Endothelial cell of umbilical vein (primary cell): ENCODE measurements at regions not wholly inside any gene's neighbourhood (a gene's known extent, or its start where the extent isn't known, plus 50 kb on each side); places are given as distances from the start of the nearest gene placed in this dataset.

Experiments
- BruUV-seq: library from RNA; stranded (reverse); fragments of 400-500 nt; replicated peaks from 2 replicates; lab custom pipeline; 2021; lab: Mats Ljungman, UMichigan
- CTCF ChIA-PET: fragments of 300-600, 350-600 bp; sonication (Branson Sonifier 250); formaldehyde crosslinking; loops from one replicate; lab custom pipeline; 2021; ENCODE audit warnings: antibody characterized with exemption, inconsistent platforms; lab: Charles Lee
- POLR2A ChIA-PET: fragments of 300-600, 350-600 bp; sonication (Branson Sonifier 250); formaldehyde crosslinking; loops from one replicate; lab custom pipeline; 2021; ENCODE audit warnings: antibody characterized with exemption, inconsistent platforms; lab: Charles Lee
- DNase-seq: peaks from one replicate; pipeline ENCODE4 v3.0.0-alpha.2; 2011; ENCODE audit warnings: low read depth, low spot score
- FAIRE-seq: peaks from 2 replicates; lab custom pipeline; 2011; peaks lifted over from hg19 to GRCh38; lab: Jason Lieb, UNC
- H2AFZ ChIP-seq: 2 replicates; pipeline ENCODE4 v1.6.0; 2012; ENCODE audit warnings: low read depth, low read length, control low read depth, inconsistent platforms
- H3K27ac ChIP-seq: 2 replicates; pipeline ENCODE4 v1.5.1; 2011; ENCODE audit warnings: low read depth, mild to moderate bottlenecking, control low read depth, low read length, moderate library complexity; ENCODE audit not compliant: insufficient read depth
- H3K27me3 ChIP-seq, 2 experiments: 2 replicates each; pipeline versions ENCODE4 v1.6.0 to v1.6.1; 2011; ENCODE audit warnings: low read length in 2 of 2, mixed read lengths in 1 of 2; ENCODE audit not compliant: control insufficient read depth in 2 of 2, insufficient read depth in 2 of 2
- H3K36me3 ChIP-seq, 2 experiments: 2 replicates in 1 of 2; 3 replicates in 1 of 2; pipeline ENCODE4 v1.5.1; 2011; ENCODE audit warnings: low read length in 2 of 2, mild to moderate bottlenecking in 1 of 2, moderate library complexity in 1 of 2; ENCODE audit not compliant: control insufficient read depth in 2 of 2, insufficient read depth in 2 of 2; ENCODE audit errors: extremely low read depth in 1 of 2
- H3K4me1 ChIP-seq: 3 replicates; pipeline ENCODE4 v1.5.1; 2011; ENCODE audit warnings: mild to moderate bottlenecking, low read length; ENCODE audit not compliant: control insufficient read depth, insufficient read depth; ENCODE audit errors: extremely low read depth
- H3K4me2 ChIP-seq: 2 replicates; pipeline ENCODE4 v1.6.1; 2011; ENCODE audit warnings: low read length, control low read depth, mixed read lengths; ENCODE audit not compliant: insufficient read depth
- H3K4me3 ChIP-seq, 3 experiments: fragments of 200-600 bp in 1 of 3; sonication (generic), shearing (Covaris generic) in 1 of 3; replicated peaks in 1 of 3; 2 replicates each; pipeline ENCODE4 v1.5.1; 2011 to 2016; ENCODE audit warnings: control low read depth in 3 of 3, low read length in 3 of 3, mild to moderate bottlenecking in 2 of 3, inconsistent platforms in 1 of 3, low read depth in 1 of 3, moderate library complexity in 1 of 3; ENCODE audit not compliant: insufficient read depth in 1 of 3
- H3K79me2 ChIP-seq: 2 replicates; pipeline ENCODE4 v1.6.0; 2012; ENCODE audit warnings: low read length, inconsistent platforms; ENCODE audit not compliant: control insufficient read depth, insufficient read depth
- H3K9ac ChIP-seq: replicated peaks from 2 replicates; pipeline ENCODE3; 2011; ENCODE audit warnings: low read length, control low read depth; ENCODE audit not compliant: insufficient read depth; ENCODE audit errors: extremely low read depth
- H3K9me1 ChIP-seq: replicated peaks from 3 replicates; pipeline ENCODE4 v1.6.0; 2011; ENCODE audit warnings: mild to moderate bottlenecking, low read length; ENCODE audit not compliant: control insufficient read depth, insufficient read depth; ENCODE audit errors: extremely low read depth
- H3K9me3 ChIP-seq: replicated peaks from 2 replicates; pipeline ENCODE4 v1.5.1; 2012; ENCODE audit warnings: low read length, inconsistent platforms; ENCODE audit not compliant: control insufficient read depth, insufficient read depth
- H4K20me1 ChIP-seq: replicated peaks from 2 replicates; pipeline ENCODE3; 2011; ENCODE audit warnings: mild to moderate bottlenecking, low read length; ENCODE audit not compliant: control insufficient read depth, insufficient read depth; ENCODE audit errors: extremely low read depth
- CTCF ChIP-seq, 2 donors: IDR thresholded peaks; 1 replicate in 1 of 2; 2 replicates in 1 of 2; pipeline ENCODE4 v1.5.1; 2011; ENCODE audit warnings: low read length in 2 of 2, mild to moderate bottlenecking in 2 of 2, moderate library complexity in 2 of 2, control low read depth in 1 of 2, inconsistent platforms in 1 of 2, low read depth in 1 of 2; ENCODE audit not compliant: insufficient read depth in 1 of 2; ENCODE audit errors: extremely low read depth in 1 of 2
- EZH2 ChIP-seq: IDR thresholded peaks from 2 replicates; pipeline ENCODE4 v1.6.1; 2012; ENCODE audit warnings: borderline replicate concordance, low read depth, mild to moderate bottlenecking, moderate library complexity, low read length, inconsistent platforms; ENCODE audit not compliant: severe bottlenecking
- FOS ChIP-seq: IDR thresholded peaks from 2 replicates; pipeline ENCODE4 v1.6.1; 2011; ENCODE audit warnings: mild to moderate bottlenecking, low read length, moderate library complexity, borderline replicate concordance; ENCODE audit not compliant: insufficient read depth
- GATA2 ChIP-seq: IDR thresholded peaks from 2 replicates; pipeline ENCODE4 v1.7.0; 2011; ENCODE audit warnings: low read depth, mild to moderate bottlenecking, moderate library complexity, mixed read lengths, low read length; ENCODE audit not compliant: insufficient read length, insufficient read depth
- JUN ChIP-seq: IDR thresholded peaks from 2 replicates; pipeline ENCODE4 v1.6.1; 2011; ENCODE audit warnings: borderline replicate concordance, low read depth; ENCODE audit not compliant: insufficient read length, insufficient read depth
- MAX ChIP-seq: IDR thresholded peaks from 2 replicates; pipeline ENCODE4 v1.6.1; 2011; ENCODE audit not compliant: insufficient read depth, insufficient read length
- MYC ChIP-seq: IDR thresholded peaks from one replicate; pipeline ENCODE4 v1.6.1; 2011; ENCODE audit warnings: mild to moderate bottlenecking, low read depth, low read length
- POLR2A ChIP-seq: IDR thresholded peaks from 2 replicates; pipeline ENCODE4 v1.6.1; 2012; ENCODE audit warnings: low read depth, mild to moderate bottlenecking, control low read depth, low read length
- POLR2AphosphoS5 ChIP-seq: IDR thresholded peaks from 2 replicates; pipeline ENCODE4 v1.6.1; 2012; ENCODE audit warnings: low read depth, mild to moderate bottlenecking, control low read depth, low read length, moderate library complexity; ENCODE audit not compliant: insufficient read depth
- dilution Hi-C: fragments of 300-500 bp; cut with MboI; formaldehyde crosslinking; loops from one replicate; pipeline ENCODE4 v1.15.0; 2019; ENCODE audit warnings: low sequenced_read_pairs; ENCODE audit not compliant: extremely low pct_ligation_motif_present
- intact Hi-C: fragments of 100-400 bp; cut with micrococcal nuclease; formaldehyde crosslinking; loops from one replicate; pipeline ENCODE4 v1.10.0; 2022

GRCh38 chr2:16587601-16588000 lies 78.0 kb downstream of the CYRIA start:
- Histone ChIP-seq H4K20me1 (no peaks in the 10 kb centered on the region), H3K4me2 (no peak overlapping the region), H3K27ac (no peak overlapping the region), H3K9me1 (no peaks in the 10 kb centered on the region), H2AFZ (no peak overlapping the region), H3K9ac (no peak overlapping the region), H3K36me3 (peaks cover 0 to 3% of the 10 kb centered on the region in 2 experiments), H3K79me2 (no peaks in the 10 kb centered on the region), H3K9me3 (no peaks in the 10 kb centered on the region), H3K4me3 (no peak overlapping the region), H3K4me1 (no peaks in the 10 kb centered on the region), H3K27me3 (no peaks in the 10 kb centered on the region)
- DNase-seq (peak; percentile 10), FAIRE-seq (no peak)
- intact Hi-C loops (no loop called here), dilution Hi-C loops (no loop called here)
- POLR2A ChIA-PET, result no interaction called here
- BruUV-seq, result no TSS peak
- CTCF ChIA-PET, result no interaction called here
- TF ChIP-seq MAX (no peak), CTCF (IDR thresholded peaks at IDR 0.05; ENCODE audit: extremely low read depth in 1 of 2, insufficient read depth in 1 of 2, low read depth in 1 of 2, low read length in 2 of 2) (no peak), JUN (no peak), MYC (no peak), POLR2A (no peak), EZH2 (no peak), FOS (no peak), POLR2AphosphoS5 (no peak), GATA2 (no peak)
